ENCODE measurements at regions not wholly inside any gene's neighbourhood (a gene's known extent, or its start where the extent isn't known, plus 50 kb on each side); places are given as distances from the start of the nearest gene placed in this dataset.

- Histone ChIP-seq H3K36me3 (ENCODE audit: control insufficient read depth in 1 of 2, insufficient read depth in 2 of 2, low read length in 2 of 2) (no peaks in the 10 kb centered on the region), H2AK5ac (ENCODE audit: low read length) (no peak overlapping the region), H4K8ac (ENCODE audit: low read depth, low read length) (no peak overlapping the region), H4K12ac (ENCODE audit: low read depth, low read length) (no peak overlapping the region), H2BK12ac (ENCODE audit: low read length) (no peak overlapping the region), H2BK5ac (ENCODE audit: low read depth, low read length, poor library complexity) (no peak overlapping the region), H3K23ac (ENCODE audit: low read length) (no peak overlapping the region), H3K4me3 (ENCODE audit: low read depth, low read length) (no peak overlapping the region), H3K9me3 (ENCODE audit: insufficient read depth, low read depth, low read length) (no peaks in the 10 kb centered on the region), H2BK120ac (ENCODE audit: insufficient read depth, low read length, poor library complexity) (no peak overlapping the region), H3K79me1 (ENCODE audit: low read length) (no peaks in the 10 kb centered on the region), H3K18ac (ENCODE audit: low read length) (no peak overlapping the region), H3K4me1 (ENCODE audit: control insufficient read depth in 1 of 2, insufficient read depth in 2 of 2, low read length in 2 of 2) (no peaks in the 10 kb centered on the region), H3K79me2 (ENCODE audit: control insufficient read depth, insufficient read depth, low read length, poor library complexity) (no peaks in the 10 kb centered on the region), H4K91ac (ENCODE audit: low read depth, low read length) (no peak overlapping the region), H3K27ac (ENCODE audit: low read depth, low read length) (no peak overlapping the region), H3K27me3 (ENCODE audit: insufficient read depth, low read length) (no peaks in the 10 kb centered on the region), H3K4ac (ENCODE audit: low read depth, low read length) (no peak overlapping the region), H2AFZ (ENCODE audit: insufficient read depth, low read length, poor library complexity) (no peak overlapping the region), H3K14ac (ENCODE audit: low read length) (no peak overlapping the region), H3K4me2 (ENCODE audit: low read length) (no peak overlapping the region), H3K9ac (ENCODE audit: low read length) (no peak overlapping the region)
- WGBS (ENCODE audit: extremely low coverage, insufficient coverage, insufficient read length) = no CpG with 5 or more reads among the region's 1 CpG
- DNase-seq = no peak
These were observed 97.6 kb downstream of the SEM1 start for GRCh38 chr7:96612034-96612433.

- H3K4me1 ChIP-seq (ENCODE audit: control insufficient read depth in 1 of 2, insufficient read depth in 2 of 2, low read length in 2 of 2) = no peaks in the 10 kb centered on the region
- no CpG with 5 or more reads among the region's 2 CpGs for WGBS (ENCODE audit: extremely low coverage, insufficient coverage, insufficient read length)
- H4K91ac ChIP-seq (ENCODE audit: low read depth, low read length) = no peak overlapping the region
- H3K4me2 ChIP-seq (ENCODE audit: low read length) = no peak overlapping the region
- H3K23ac ChIP-seq (ENCODE audit: low read length) = no peak overlapping the region
- H3K9me3 ChIP-seq (ENCODE audit: insufficient read depth, low read depth, low read length) = no peaks in the 10 kb centered on the region
- H2AK5ac ChIP-seq (ENCODE audit: low read length) = no peak overlapping the region
- no peaks in the 10 kb centered on the region for H3K79me2 ChIP-seq (ENCODE audit: control insufficient read depth, insufficient read depth, low read length, poor library complexity)
- H3K79me1 ChIP-seq (ENCODE audit: low read length) = no peaks in the 10 kb centered on the region
- H3K9ac ChIP-seq (ENCODE audit: low read length) = no peak overlapping the region
- H4K12ac ChIP-seq (ENCODE audit: low read depth, low read length) = no peak overlapping the region
- H3K27me3 ChIP-seq (ENCODE audit: insufficient read depth, low read length) = peaks cover 5% of the 10 kb centered on the region
- no peak overlapping the region for H3K4ac ChIP-seq (ENCODE audit: low read depth, low read length)
- no peak overlapping the region for H3K4me3 ChIP-seq (ENCODE audit: low read depth, low read length)
- no peak for DNase-seq
- no peak overlapping the region for H3K18ac ChIP-seq (ENCODE audit: low read length)
- H4K8ac ChIP-seq (ENCODE audit: low read depth, low read length) = no peak overlapping the region
- H2BK120ac ChIP-seq (ENCODE audit: insufficient read depth, low read length, poor library complexity) = no peak overlapping the region
- no peaks in the 10 kb centered on the region for H3K36me3 ChIP-seq (ENCODE audit: control insufficient read depth in 1 of 2, insufficient read depth in 2 of 2, low read length in 2 of 2)
- no peak overlapping the region for H2BK12ac ChIP-seq (ENCODE audit: low read length)
- H2AFZ ChIP-seq (ENCODE audit: insufficient read depth, low read length, poor library complexity) = no peak overlapping the region
- no peak overlapping the region for H2BK5ac ChIP-seq (ENCODE audit: low read depth, low read length, poor library complexity)
- no peak overlapping the region for H3K14ac ChIP-seq (ENCODE audit: low read length)
- H3K27ac ChIP-seq (ENCODE audit: low read depth, low read length) = no peak overlapping the region
These were observed 104.5 kb downstream of the SEM1 start for GRCh38 chr7:96605045-96605716.

- Histone ChIP-seq H4K8ac (ENCODE audit: low read depth, low read length) (no peak overlapping the region), H2AFZ (ENCODE audit: insufficient read depth, low read length, poor library complexity) (no peak overlapping the region), H3K9ac (ENCODE audit: low read length) (no peak overlapping the region), H3K27me3 (ENCODE audit: insufficient read depth, low read length) (peaks cover 5% of the 10 kb centered on the region), H2AK5ac (ENCODE audit: low read length) (no peak overlapping the region), H3K4me3 (ENCODE audit: low read depth, low read length) (no peak overlapping the region), H3K36me3 (ENCODE audit: control insufficient read depth in 1 of 2, insufficient read depth in 2 of 2, low read length in 2 of 2) (no peaks in the 10 kb centered on the region), H3K4me2 (ENCODE audit: low read length) (no peak overlapping the region), H2BK120ac (ENCODE audit: insufficient read depth, low read length, poor library complexity) (no peak overlapping the region), H3K79me1 (ENCODE audit: low read length) (no peaks in the 10 kb centered on the region), H3K14ac (ENCODE audit: low read length) (no peak overlapping the region), H2BK12ac (ENCODE audit: low read length) (no peak overlapping the region), H4K91ac (ENCODE audit: low read depth, low read length) (no peak overlapping the region), H3K79me2 (ENCODE audit: control insufficient read depth, insufficient read depth, low read length, poor library complexity) (no peaks in the 10 kb centered on the region), H3K9me3 (ENCODE audit: insufficient read depth, low read depth, low read length) (no peaks in the 10 kb centered on the region), H3K4ac (ENCODE audit: low read depth, low read length) (no peak overlapping the region), H2BK5ac (ENCODE audit: low read depth, low read length, poor library complexity) (no peak overlapping the region), H4K12ac (ENCODE audit: low read depth, low read length) (no peak overlapping the region), H3K4me1 (ENCODE audit: control insufficient read depth in 1 of 2, insufficient read depth in 2 of 2, low read length in 2 of 2) (peaks cover 2% of the 10 kb centered on the region in 2 experiments), H3K18ac (ENCODE audit: low read length) (no peak overlapping the region), H3K27ac (ENCODE audit: low read depth, low read length) (no peak overlapping the region), H3K23ac (ENCODE audit: low read length) (no peak overlapping the region)
- no peak for DNase-seq
- no CpG with 5 or more reads among the region's 4 CpGs for WGBS (ENCODE audit: extremely low coverage, insufficient coverage, insufficient read length)
These were observed 110.2 kb downstream of the SEM1 start for GRCh38 chr7:96599288-96599936.

DNA sequence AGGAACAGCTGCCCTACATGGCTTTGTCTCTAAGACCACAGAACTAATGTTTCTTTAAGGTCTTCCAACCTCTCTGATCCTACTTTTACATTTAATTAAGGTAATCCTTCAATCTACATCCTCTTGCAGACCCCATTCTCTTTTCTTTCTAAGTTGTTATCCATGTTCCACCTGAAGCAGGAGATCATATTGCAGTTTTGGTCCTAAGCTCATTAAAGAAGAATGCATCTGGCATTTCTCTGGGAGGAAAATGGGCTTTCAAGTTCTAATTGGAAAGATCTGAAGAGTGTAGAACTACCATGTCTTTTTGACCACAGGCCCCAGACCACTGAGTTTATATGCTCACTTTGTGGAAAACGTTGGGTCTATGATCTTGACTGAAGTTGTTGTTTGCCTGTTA lies 111.2 kb downstream of the SEM1 start:
- H3K36me3 ChIP-seq (ENCODE audit: control insufficient read depth in 1 of 2, insufficient read depth in 2 of 2, low read length in 2 of 2) = no peaks in the 10 kb centered on the region
- H2AK5ac ChIP-seq (ENCODE audit: low read length) = no peak overlapping the region
- no peak overlapping the region for H3K4ac ChIP-seq (ENCODE audit: low read depth, low read length)
- H2BK120ac ChIP-seq (ENCODE audit: insufficient read depth, low read length, poor library complexity) = no peak overlapping the region
- peaks cover 2% of the 10 kb centered on the region in 2 experiments for H3K4me1 ChIP-seq (ENCODE audit: control insufficient read depth in 1 of 2, insufficient read depth in 2 of 2, low read length in 2 of 2)
- no peak overlapping the region for H2BK12ac ChIP-seq (ENCODE audit: low read length)
- peaks cover 5% of the 10 kb centered on the region for H3K27me3 ChIP-seq (ENCODE audit: insufficient read depth, low read length)
- H4K8ac ChIP-seq (ENCODE audit: low read depth, low read length) = no peak overlapping the region
- no peak overlapping the region for H3K18ac ChIP-seq (ENCODE audit: low read length)
- no peaks in the 10 kb centered on the region for H3K9me3 ChIP-seq (ENCODE audit: insufficient read depth, low read depth, low read length)
- DNase-seq = no peak
- H3K14ac ChIP-seq (ENCODE audit: low read length) = no peak overlapping the region
- H2AFZ ChIP-seq (ENCODE audit: insufficient read depth, low read length, poor library complexity) = no peak overlapping the region
- H2BK5ac ChIP-seq (ENCODE audit: low read depth, low read length, poor library complexity) = no peak overlapping the region
- no peaks in the 10 kb centered on the region for H3K79me2 ChIP-seq (ENCODE audit: control insufficient read depth, insufficient read depth, low read length, poor library complexity)
- H3K9ac ChIP-seq (ENCODE audit: low read length) = no peak overlapping the region
- H3K79me1 ChIP-seq (ENCODE audit: low read length) = no peaks in the 10 kb centered on the region
- H3K23ac ChIP-seq (ENCODE audit: low read length) = no peak overlapping the region
- no peak overlapping the region for H3K4me2 ChIP-seq (ENCODE audit: low read length)
- no peak overlapping the region for H4K12ac ChIP-seq (ENCODE audit: low read depth, low read length)
- H3K27ac ChIP-seq (ENCODE audit: low read depth, low read length) = no peak overlapping the region
- no CpG with 5 or more reads among the region's 1 CpG for WGBS (ENCODE audit: extremely low coverage, insufficient coverage, insufficient read length)
- H4K91ac ChIP-seq (ENCODE audit: low read depth, low read length) = no peak overlapping the region
- no peak overlapping the region for H3K4me3 ChIP-seq (ENCODE audit: low read depth, low read length)
